HPDE6-E6E7 (cell line): ENCODE measurements at regions not wholly inside any gene's neighbourhood (a gene's known extent, or its start where the extent isn't known, plus 50 kb on each side); places are given as distances from the start of the nearest gene placed in this dataset.

Experiments used
- DNase-seq: peaks from one replicate; pipeline ENCODE4 v3.0.0; 2011; ENCODE audit warnings: missing footprints; ENCODE audit errors: extremely low spot score

DNA sequence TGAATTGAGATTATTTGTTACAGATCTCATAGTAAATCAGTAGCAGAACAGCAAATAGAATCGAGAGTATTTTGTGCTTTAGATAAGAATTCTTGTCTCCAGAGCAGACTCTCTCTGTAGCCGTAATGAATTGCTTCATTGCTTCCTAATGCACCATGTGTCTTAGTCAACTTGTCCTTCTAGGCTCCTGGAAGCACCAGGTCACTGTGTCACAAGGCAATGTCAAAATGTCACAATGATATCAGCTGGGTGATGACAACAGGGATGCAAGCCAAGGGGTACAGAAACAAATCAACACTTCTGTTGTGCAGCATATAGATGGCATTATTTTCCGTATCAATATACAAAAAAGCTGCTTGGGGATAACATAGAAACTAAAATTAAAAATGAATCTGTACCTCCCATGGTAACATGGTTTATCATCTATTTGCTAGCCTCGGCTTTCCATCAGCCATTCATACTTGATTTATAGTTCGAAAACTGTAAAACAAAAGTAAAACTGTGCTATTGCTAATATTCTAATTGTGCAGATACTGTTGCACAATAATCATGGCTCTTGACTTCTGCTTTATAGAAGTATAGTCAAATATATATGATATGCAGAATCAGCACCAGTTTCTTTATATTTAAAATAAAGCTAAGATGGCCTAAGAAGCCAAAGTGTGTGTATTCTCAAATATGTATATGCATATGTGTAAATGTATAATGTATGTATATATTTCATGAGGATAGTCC is 435.9 kb upstream of the TLE4 start:
- DNase-seq: no peak

DNA sequence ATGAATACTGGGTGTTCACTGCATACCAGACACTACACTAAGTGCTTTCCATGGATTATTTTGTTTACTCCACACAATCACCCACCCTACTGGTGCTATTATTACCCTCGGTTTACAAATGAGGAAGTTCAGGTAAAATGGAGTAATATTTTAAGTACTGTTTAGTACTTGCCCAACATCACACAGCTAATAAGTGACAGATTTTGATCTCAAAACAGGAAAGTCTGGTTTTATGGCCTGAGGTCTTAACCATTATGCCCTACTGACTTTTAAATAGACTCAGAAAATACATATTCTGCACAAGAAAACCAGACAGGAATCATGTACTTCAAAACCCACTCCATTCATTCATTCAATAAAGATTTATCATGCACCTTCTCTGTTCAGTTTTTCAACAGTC is 431.0 kb upstream of the TLE4 start:
- DNase-seq: no peak

DNA sequence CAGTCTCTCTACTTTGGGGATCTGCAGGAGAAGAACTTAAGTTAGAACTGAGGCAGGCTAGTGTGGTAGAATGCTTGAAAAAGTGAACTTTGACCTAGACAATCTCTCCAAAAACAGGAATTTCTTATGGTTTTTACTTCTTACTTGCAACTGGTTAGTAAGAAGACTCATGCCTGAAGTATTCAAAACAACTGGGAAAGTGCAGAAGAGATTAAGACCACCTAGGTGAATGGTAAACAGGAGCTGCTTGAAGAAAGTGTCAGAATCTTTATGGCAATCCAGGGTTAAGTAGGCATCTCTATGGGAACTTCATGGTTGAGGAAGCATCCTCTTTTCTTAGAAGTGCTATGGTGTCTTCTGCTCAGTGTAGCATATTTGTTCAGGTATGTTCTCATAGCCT is 428.6 kb upstream of the TLE4 start:
- DNase-seq: no peak

DNA sequence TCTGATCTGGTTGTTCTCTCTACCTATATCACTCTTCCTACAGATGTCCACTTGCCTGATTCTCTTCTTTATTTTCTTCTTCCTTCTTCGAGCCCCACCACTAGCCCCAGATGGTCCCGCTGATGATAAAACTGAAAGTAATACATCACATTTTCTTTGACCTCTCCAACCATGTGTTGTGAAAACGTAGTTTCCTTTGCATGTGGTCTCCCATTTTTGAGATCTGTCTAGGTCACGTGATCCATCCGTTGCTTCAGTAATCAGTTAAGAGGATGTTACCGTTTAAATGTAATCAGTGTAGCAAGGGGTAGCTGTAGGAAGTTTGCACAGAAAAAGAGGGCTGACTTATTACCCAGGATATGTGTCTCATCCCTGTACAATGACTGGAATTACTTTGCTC is 426.3 kb upstream of the TLE4 start:
- DNase-seq: no peak

DNA sequence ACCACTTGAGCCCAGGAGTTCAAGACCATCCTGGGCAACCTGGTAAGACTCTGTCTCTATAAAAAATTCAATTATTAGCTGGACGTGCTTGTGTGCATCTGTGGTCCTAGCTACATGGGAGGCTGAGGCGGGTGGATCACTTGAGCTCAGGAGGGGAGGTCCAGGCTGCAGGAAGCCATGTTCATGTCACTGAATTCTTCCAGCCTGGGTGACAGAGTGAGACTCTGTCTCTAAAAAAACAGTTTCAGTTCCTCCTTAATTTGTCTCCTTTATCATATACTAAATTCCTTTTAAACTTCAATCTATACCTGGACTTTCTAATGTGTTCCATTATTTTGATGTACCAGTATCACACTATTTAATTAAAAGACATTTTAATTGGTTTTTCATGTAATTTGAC is 422.2 kb upstream of the TLE4 start:
- no peak for DNase-seq

DNA sequence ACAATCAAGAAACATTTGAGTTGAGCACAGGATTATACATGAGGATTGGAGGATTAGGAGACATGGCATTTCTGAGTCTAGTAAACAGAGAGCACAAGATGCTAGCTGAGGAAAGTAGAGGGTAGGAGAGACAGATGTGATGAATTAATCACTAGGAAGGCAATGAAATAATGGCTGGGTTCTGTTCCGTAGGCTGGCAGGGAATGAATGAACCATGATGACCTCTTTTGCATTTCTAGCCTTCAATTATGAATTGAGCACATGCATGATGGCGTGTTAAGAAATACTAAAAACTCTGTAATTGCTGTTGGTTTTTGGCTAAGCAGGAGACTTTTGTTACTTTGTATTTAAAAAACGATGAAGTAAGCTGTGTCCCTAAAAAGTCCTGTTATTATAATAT is 420.0 kb upstream of the TLE4 start:
- no peak for DNase-seq

DNA sequence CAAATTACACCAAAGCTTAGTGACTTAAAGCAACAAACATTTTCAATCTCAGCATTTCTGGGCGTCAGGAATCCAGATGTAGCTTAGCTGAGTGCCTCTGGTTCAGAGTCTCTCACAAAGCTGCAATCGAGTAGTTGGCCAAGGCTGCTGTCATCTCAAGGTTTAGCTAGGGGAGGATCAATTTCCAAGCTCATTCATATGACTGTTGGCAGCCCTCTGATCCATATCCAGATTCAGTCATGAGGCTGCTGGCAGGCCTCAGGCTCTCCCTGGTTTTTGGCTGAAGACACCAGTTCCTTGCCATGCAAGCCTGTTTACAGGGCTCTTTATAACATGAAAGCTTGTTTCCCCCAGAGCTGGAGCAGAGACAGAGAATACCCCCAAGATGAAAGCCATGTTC is 419.5 kb upstream of the TLE4 start:
- DNase-seq: no peak

DNA sequence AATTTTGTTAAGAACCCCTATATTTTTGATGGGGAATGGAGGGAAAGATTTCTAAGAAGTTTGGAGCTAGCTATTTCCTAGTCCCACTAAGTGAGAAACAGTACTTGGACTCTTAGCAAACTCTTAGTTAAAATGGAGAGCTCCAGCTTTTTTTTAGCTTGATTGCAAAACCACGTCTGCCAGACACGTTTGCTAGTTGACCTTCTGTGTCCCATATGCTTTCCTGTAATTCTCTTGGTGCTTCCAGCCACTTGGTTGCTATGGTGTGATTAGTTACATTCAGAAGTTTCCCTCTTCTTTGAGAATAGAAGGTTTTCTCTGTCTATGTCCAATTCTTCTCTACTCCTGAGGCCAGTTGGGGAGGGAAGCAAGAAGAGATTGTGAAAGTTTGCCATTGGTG is 417.0 kb upstream of the TLE4 start:
- DNase-seq: no peak

DNA sequence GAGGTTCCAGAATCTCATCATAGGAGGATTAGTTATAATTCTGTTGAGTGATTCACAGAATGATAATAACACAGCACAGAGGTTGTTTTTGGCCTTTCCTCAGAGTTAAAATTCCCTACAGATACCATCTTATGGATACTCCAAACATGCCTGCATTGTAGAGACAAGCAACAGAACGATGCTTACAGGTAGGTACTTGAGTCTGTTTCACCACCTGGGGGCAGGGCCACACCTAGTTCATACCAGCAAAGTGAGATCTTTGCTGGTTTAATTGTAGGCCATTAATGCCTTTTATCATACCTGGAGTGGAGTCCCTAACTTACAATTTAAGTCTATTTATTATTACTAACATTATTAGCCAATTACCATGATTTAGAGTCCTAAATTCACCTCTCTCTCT is 416.5 kb upstream of the TLE4 start:
- no peak for DNase-seq

DNA sequence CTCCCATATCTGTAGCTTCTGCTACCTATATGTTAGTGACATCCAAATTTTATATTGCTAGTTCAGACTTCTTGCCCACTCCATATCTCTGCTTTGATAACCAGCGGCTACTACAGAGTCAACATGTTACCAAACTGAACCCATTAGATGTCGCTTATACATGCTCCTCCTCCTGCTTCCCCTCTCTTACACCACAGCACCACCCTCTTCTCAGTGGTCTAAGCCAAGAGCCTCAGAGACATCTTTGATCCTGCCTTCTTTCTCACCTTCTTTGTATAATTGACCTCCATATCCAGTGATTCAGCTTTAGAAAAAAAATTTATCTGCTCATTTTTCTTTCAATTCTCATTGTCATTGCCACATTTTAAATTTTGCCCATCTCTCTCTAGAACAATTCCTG is 408.2 kb upstream of the TLE4 start:
- no peak for DNase-seq

DNA sequence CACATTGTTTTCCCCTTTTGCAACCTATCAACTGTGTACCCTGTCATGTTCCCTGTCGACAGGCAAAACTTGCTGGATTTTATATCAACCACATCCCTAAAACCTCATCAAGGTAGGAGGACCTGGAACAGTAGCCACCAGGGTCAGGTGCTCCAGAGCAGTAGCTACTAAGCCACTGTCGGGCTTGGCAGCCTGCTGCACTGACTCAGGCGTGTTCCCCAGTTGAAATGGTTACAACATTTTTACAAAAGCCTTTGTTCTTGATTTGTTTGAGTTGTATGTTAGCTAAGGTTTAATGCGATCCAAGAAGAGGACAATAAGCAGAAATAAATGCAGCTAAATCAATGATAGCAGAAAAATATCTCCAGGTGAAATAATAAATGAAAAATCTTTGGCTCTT is 407.4 kb upstream of the TLE4 start:
- no peak for DNase-seq

DNA sequence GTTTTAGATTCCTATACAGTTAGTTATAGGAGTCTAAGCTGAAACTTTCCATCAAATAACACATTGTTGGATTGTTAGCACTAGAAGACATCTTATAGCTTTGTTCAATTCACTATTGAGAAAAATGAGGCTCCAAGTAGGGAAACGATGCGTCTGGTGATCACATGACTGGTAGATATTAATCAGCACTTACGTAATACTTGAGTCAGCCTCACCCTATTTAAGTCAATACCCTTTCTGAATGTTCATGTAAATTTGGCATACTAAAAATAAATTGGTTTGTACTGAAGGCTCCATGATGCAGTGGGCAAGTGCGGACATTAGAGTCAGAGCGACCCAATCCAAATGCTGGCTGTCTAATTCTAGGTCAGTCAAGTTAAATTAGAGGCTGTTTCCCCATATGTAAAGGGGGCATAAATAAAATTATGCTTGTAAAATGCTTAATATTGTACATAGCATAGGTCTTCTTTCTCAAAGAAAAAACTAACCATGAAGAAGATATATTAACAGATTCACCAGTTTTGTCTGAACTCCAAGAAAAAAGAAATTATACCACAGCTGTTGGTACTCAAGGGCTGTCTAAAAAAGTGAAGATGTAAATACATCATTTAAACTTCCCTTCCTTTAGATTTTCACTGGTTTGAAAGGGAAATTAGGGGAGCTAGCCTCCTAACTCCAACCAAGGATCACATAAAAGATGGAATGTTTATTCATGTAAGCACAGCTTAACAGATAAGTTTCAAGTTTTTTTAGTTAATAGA is 406.6 kb upstream of the TLE4 start:
- peak; percentile 5 for DNase-seq

DNA sequence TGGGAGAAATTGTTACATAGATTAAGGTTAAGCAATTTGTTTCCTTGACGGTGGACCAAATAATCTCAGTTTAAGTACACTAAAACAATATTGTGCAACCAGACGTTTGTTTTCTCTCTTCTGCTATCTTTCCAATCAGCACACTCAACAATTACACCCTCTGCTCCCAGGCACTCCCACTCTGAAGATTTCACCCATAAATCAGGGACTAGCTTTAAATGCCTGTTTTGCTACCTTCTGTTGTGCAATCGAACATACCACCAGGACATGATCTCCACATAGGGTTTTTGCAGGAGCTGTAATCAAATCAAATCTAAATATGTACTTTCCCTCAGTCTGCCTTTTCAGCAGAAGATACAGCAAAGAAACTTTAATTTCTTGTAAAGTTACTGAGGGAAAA is 405.8 kb upstream of the TLE4 start:
- no peak for DNase-seq

DNA sequence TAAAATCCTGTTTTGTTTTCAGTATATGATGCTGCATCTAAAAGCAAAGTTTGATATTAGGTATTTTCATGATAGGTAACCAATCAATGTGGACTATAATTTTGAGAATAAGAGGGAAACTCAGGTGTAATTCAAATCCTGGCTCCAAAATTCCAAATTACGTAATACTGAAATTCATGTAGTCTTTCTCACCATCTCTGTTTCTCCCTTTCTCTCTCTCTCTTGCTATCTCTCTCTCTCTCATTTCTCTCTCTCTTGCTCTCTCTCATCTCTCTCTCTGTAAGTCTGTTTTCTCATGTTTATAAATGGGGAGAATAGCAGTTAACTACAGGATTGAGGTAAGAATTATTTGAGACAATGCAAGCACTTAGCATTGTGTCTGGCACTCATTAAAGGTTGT is 401.1 kb upstream of the TLE4 start:
- DNase-seq: no peak

DNA sequence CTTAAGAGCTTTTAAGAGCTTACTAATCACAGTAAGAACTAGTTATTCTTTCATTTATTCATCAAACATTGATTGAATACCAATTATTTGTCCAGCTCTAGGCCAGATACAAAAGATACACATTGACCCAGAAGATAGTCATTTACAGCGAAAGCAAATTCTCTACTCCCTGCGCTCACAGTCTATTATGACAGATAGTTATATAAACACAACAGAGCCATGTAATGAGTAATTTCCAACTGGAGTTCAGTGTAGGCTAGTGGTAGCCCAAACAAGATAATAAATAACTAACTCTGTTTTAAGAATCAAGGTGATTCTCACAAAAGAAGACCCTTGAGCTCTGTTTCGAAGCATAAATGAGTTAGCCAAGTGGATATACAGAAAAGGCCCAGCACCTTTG is 397.8 kb upstream of the TLE4 start:
- no peak for DNase-seq

DNA sequence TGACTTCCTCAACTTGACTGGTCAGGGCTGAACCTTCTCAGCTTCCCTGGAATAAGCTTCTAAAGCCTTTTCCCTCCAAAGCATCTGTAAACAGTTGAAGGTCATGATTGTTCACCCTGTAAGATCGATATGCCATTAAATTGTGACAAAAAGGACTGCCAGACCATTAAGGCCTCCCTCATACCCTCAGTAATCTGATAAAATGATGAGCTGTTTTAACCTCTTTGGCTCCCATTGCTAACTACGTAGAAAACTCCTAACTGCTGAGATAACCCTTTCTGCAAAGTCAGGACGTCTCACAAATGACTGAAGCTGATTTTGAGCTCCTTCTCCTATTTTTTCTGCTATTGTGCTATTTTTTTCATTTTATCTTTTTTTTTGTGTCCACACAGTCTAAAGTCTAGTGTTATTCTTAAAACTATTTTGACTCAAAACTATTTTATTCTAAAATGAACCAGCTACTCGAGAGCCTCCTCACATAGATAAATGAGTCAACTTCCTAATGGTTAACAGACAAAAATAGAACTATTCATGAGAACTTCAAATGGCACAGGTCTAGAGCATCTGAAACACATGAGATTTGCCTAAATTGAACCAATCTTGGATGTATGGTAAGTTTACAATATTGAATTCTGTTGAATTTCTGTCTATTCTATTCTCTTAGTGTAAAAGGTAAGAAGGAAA is 395.6 kb upstream of the TLE4 start:
- DNase-seq: no peak

DNA sequence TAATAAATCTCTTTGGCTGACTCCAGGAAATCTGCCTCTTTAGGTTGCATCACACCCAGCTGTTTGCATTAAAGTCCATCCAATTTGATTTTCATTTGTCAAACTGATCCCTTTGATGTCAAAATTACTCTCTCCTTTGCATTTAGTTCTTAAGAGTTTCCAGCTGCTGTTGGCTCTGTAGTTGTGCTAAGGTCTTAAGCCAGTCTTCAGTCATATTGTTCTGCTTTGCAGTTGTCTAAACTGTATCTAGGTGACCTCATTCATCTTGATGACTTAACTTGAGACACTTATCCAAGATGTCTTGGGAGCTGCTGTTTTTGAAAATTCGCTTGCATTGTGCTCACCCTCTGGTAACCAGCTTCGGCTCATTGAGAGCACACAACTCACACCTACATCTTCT is 386.9 kb upstream of the TLE4 start:
- DNase-seq: no peak

DNA sequence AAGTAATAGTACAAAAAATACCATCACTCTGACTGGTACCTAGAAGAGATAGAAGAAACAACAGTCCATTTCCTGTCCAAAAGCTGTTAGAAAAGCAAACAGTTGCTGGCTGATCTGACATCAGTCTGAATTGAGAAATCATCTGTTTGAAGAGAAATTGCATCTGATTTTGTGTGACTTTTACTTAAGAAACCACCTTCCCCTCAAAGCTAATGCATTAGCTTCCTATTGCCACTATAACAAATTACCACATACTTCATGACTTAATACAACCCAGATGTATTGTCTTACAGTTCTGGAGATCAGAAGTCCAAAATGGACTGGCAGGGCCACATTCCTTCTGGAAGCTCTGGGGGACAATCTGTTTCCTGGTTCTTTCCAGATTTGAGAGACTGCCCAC is 385.9 kb upstream of the TLE4 start:
- DNase-seq: no peak

DNA sequence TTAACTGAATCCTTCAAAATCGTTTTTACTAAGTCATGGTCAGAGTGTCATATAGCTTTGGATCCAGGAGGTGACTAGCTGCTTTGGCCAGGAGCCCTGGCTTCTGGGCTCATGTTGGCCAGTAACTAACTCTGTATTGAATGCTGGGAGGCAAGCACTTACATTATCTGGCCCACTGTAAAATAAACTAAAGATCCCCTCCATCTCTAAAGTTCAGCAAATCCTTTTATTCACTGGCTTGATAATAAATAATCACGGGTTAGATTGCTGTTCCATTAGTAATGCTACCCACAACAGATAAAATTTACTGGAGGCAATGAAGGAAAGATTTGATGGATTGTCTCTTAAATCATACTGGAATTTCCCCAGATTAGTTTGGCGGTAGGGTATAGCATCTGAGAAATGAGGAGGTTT is 382.2 kb upstream of the TLE4 start:
- no peak for DNase-seq

DNA sequence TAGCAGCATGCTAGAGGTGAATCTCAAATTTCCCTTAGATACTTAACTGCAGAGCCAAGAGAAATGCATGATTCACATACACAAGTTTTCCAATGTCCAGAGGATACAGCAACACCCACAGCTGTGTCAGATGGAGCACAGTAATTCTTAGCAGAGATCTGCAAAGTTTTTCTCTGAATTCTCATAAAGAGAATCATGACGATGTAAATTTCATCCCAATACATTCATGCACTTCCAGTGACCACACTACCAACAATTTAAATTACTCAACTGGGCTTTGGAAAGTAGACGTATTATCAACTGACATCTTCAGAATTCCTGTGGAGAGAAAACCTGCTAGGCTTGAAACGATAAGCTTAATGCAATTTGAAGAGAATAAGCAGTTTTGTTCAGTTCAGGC is 378.8 kb upstream of the TLE4 start:
- DNase-seq: no peak

DNA sequence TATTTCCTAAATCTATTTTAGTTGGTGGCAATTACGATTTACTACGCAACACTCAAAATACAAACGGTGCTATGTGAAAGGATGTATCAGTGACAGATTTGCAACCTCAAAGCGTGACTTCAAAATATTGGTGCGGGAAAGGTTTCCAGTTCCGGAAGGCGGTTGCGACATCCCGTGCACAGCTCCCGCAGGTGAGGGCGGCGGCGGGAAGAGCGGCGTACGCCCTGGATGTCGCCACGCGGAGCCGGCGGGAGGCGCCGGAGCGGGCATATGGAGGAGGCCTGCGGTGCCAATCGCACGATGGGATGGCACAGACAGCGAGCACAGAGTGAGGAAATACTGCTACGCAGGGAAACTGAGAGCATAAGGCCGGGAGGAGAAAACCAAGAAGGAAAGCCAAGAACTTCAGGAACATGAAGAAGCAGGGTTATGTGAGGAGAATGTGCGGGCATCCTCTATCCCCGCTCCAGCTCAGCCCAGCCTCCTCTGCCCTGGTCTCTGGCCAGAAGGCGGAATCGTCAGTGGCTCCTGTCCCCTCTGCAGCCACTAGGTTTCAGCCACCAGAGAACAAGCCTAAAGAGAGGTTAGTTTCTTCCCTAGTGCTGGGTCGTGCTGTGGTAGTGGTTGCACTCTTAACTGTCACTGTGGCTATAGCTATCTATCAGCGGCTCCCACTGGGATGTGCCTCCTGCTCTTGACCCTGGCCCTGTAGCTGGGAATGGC is 378.1 kb upstream of the TLE4 start:
- no peak for DNase-seq

DNA sequence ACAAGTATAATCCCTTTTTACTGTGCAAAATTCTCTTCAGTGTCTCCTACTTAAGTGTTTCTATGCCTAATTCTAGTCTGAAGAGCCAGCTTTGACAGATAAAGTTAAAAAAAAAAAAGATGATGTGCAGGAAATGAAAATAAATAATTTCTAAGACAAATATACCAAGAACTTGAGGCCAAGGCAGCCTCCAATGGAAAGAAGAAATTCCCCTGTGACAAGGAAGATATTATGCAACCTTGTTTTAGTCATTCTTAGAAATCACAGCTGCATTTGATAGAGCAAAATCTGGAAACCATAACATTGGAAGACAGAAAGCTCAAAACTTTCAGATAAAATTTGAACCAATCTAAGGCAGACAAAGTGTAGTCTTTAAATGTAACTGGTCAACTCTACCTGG is 375.9 kb upstream of the TLE4 start:
- DNase-seq: no peak
